Pancreas (tissue), 10 donors: ENCODE measurements at regions not wholly inside any gene's neighbourhood (a gene's known extent, or its start where the extent isn't known, plus 50 kb on each side); places are given as distances from the start of the nearest gene placed in this dataset.

Experiments used
- ATAC-seq, 4 donors: fragments of 200-7000 bp; cut with Tn5 transposase; one replicate each; pipeline versions ENCODE4 v1.8.0 to v1.9.1; 2020; ENCODE audit warnings: mild to moderate bottlenecking in 4 of 4, moderate library complexity in 4 of 4
- DNase-seq, 6 donors: peaks; one replicate each; pipeline ENCODE4 v3.0.0-alpha.2; 2020
- FAIRE-seq: peaks from 2 replicates; lab custom pipeline; 2012; peaks lifted over from hg19 to GRCh38; lab: Jason Lieb, UNC
- H3K27ac ChIP-seq, 4 donors: fragments of 200-600 bp; sonication (generic); 1 replicate in 3 of 4; 2 replicates in 1 of 4; pipeline versions ENCODE4 v1.5.0 to v1.8.0; 2020
- H3K27me3 ChIP-seq, 4 donors: fragments of 200-600 bp; one replicate each; pipeline ENCODE4 v1.8.0; 2021
- H3K36me3 ChIP-seq, 3 donors: fragments of 200-600 bp; sonication (generic) in 1 of 3; one replicate each; pipeline versions ENCODE4 v1.5.0 to v1.8.0; 2020 to 2021
- H3K4me1 ChIP-seq, 3 donors: fragments of 200-600 bp; one replicate each; pipeline ENCODE4 v1.8.0; 2021
- H3K4me3 ChIP-seq, 4 donors: fragments of 200-600 bp; sonication (generic) in 2 of 4; one replicate each; pipeline versions ENCODE4 v1.5.0 to v1.8.0; 2020 to 2021
- H3K9me3 ChIP-seq, 4 donors: fragments of 200-600 bp; one replicate each; pipeline ENCODE4 v1.8.0; 2021
- CTCF ChIP-seq, 4 donors: fragments of 200-600 bp; sonication (generic) in 3 of 4; IDR thresholded peaks; one replicate each; pipeline versions ENCODE4 v1.5.0 to v1.8.0; 2021; ENCODE audit warnings: antibody characterized with exemption in 4 of 4
- WGBS, 2 donors: extraction: QIAGEN DNeasy Blood & Tissue Kit; methylation state at CpG; one replicate each; pipeline ENCODE4 v1.1.7; 2013; 5-methylcytosine and 5-hydroxymethylcytosine counted together
- intact Hi-C, 3 donors: fragments of 100-400 bp; cut with DNase I; formaldehyde crosslinking; loops; one replicate each; pipeline versions ENCODE4 v1.11.1 to v1.14.2; 2022
- donor health status: healthy with polysubstance abuse.
- donor health status: DM: no; HTN: no; CAD: no; lungs with moderate emphysema.
- donor health status: DM: no; HTN: no; CAD: no.
- donor health status: control.
- donor health status: control.
- donor health status: Bipolar disorder and iron deficiency.
- donor health status: DM: yes; HTN: yes; CAD: no.
- donor health status: DM: no; HTN: no; CAD: no.
- donor health status: DM: no; HTN: no; CAD: no.
- donor health status: DM: yes; HTN: yes; CAD: no.

GRCh38 chr7:114857605-114858004, 64.3 kb upstream of the MDFIC start:
- DNase-seq (no peak), FAIRE-seq (no peak), ATAC-seq (no peak)
- no peaks in the 10 kb centered on the region for H3K27me3 ChIP-seq
- no peak overlapping the region for H3K27ac ChIP-seq
- no peak overlapping the region for H3K4me3 ChIP-seq
- no peak for TF ChIP-seq CTCF (IDR thresholded peaks at IDR 0.05)
- no peaks in the 10 kb centered on the region for H3K9me3 ChIP-seq
- 53 to 69% methylated on average over 1 of the region's 1 CpG for WGBS, 2 donors
- intact Hi-C loops: no loop called here
- peaks cover 0 to 3% (median 0%) of the 10 kb centered on the region in 3 donors for H3K4me1 ChIP-seq
- no peaks in the 10 kb centered on the region for H3K36me3 ChIP-seq

- Histone ChIP-seq H3K9me3 (no peaks in the 10 kb centered on the region), H3K36me3 (no peaks in the 10 kb centered on the region), H3K27me3 (no peaks in the 10 kb centered on the region), H3K4me1 (peaks cover 0 to 3% (median 0%) of the 10 kb centered on the region in 3 donors), H3K4me3 (no peak overlapping the region), H3K27ac (no peak overlapping the region)
- FAIRE-seq: no peak
- ATAC-seq: no peak
- WGBS, 2 donors: 88 to 93% methylated on average over 1 of the region's 1 CpG
- intact Hi-C loops: no loop called here
- no peak for DNase-seq
- no peak for TF ChIP-seq CTCF (IDR thresholded peaks at IDR 0.05)
Measured at GRCh38 chr7:114859477-114859876, 62.4 kb upstream of the MDFIC start.

- DNase-seq: no peak
- WGBS, 2 donors: 49 to 58% methylated on average over 2 of the region's 2 CpGs
- intact Hi-C loops: no loop called here
Measured at GRCh38 chr7:114860206-114860605, 61.7 kb upstream of the MDFIC start.

GRCh38 chr7:114862406-114862805, 59.5 kb upstream of the MDFIC start:
- 51 to 77% methylated on average over 2 of the region's 2 CpGs for WGBS, 2 donors
- DNase-seq (no peak), FAIRE-seq (no peak), ATAC-seq (no peak)
- H3K36me3 ChIP-seq: no peaks in the 10 kb centered on the region
- intact Hi-C loops: no loop called here
- TF ChIP-seq CTCF (IDR thresholded peaks at IDR 0.05): no peak
- no peak overlapping the region for H3K27ac ChIP-seq
- no peaks in the 10 kb centered on the region for H3K9me3 ChIP-seq
- no peak overlapping the region for H3K4me3 ChIP-seq
- H3K4me1 ChIP-seq: no peaks in the 10 kb centered on the region
- H3K27me3 ChIP-seq: no peaks in the 10 kb centered on the region

More at GRCh38 chr7:114860206-114860605, 61.7 kb upstream of the MDFIC start:
- H3K27ac ChIP-seq: no peak overlapping the region
- FAIRE-seq: no peak
- no peaks in the 10 kb centered on the region for H3K27me3 ChIP-seq
- ATAC-seq: no peak
- H3K36me3 ChIP-seq: no peaks in the 10 kb centered on the region
- TF ChIP-seq CTCF (IDR thresholded peaks at IDR 0.05): no peak
- peaks cover 0 to 3% (median 0%) of the 10 kb centered on the region in 3 donors for H3K4me1 ChIP-seq
- H3K9me3 ChIP-seq: no peaks in the 10 kb centered on the region
- H3K4me3 ChIP-seq: no peak overlapping the region

- Histone ChIP-seq H3K27ac (no peak overlapping the region), H3K27me3 (no peaks in the 10 kb centered on the region), H3K36me3 (no peaks in the 10 kb centered on the region), H3K9me3 (no peaks in the 10 kb centered on the region), H3K4me1 (no peaks in the 10 kb centered on the region), H3K4me3 (no peak overlapping the region)
- ATAC-seq (no peak), FAIRE-seq (no peak), DNase-seq (no peak)
- intact Hi-C loops: no loop called here
- WGBS, 2 donors: 65% methylated on average over 1 of the region's 1 CpG
- TF ChIP-seq CTCF (IDR thresholded peaks at IDR 0.05): no peak
Measured at GRCh38 chr7:114864278-114864677, 57.6 kb upstream of the MDFIC start.
